CD14-positive monocyte (primary cell): ENCODE measurements at regions not wholly inside any gene's neighbourhood (a gene's known extent, or its start where the extent isn't known, plus 50 kb on each side); places are given as distances from the start of the nearest gene placed in this dataset.

Experiments
- DNase-seq, 3 donors: peaks; one replicate each; pipeline ENCODE4 v3.0.0-alpha.2; 2011 to 2022
- H2AFZ ChIP-seq: 2 replicates; pipeline ENCODE4 v1.6.0; 2012; ENCODE audit warnings: mild to moderate bottlenecking, low read depth, low read length, inconsistent platforms; ENCODE audit not compliant: insufficient read depth, poor library complexity, severe bottlenecking
- H3K27ac ChIP-seq, 2 donors: 1 replicate in 1 of 2; 2 replicates in 1 of 2; pipeline ENCODE4 v1.5.1; 2012 to 2013; ENCODE audit warnings: low read length in 2 of 2, control low read depth in 1 of 2, inconsistent platforms in 1 of 2, low read depth in 1 of 2, mild to moderate bottlenecking in 1 of 2
- H3K27me3 ChIP-seq, 2 donors: one replicate each; pipeline versions ENCODE4 v1.6.0 to v1.6.1; 2011 to 2013; ENCODE audit warnings: low read length in 2 of 2; ENCODE audit not compliant: control insufficient read depth in 2 of 2, insufficient read depth in 2 of 2
- H3K36me3 ChIP-seq, 2 donors: replicated peaks in 1 of 2; 1 replicate in 1 of 2; 2 replicates in 1 of 2; pipeline versions ENCODE4 v1.5.1 to v1.6.1; 2012 to 2013; ENCODE audit warnings: low read length in 2 of 2, control low read depth in 1 of 2, inconsistent platforms in 1 of 2, mild to moderate bottlenecking in 1 of 2; ENCODE audit not compliant: insufficient read depth in 2 of 2, control insufficient read depth in 1 of 2
- H3K4me1 ChIP-seq, 2 donors: 1 replicate in 1 of 2; 2 replicates in 1 of 2; pipeline versions ENCODE4 v1.5.1 to v1.6.1; 2012 to 2013; ENCODE audit warnings: low read length in 2 of 2, control low read depth in 1 of 2, inconsistent platforms in 1 of 2, mild to moderate bottlenecking in 1 of 2, moderate library complexity in 1 of 2; ENCODE audit not compliant: insufficient read depth in 2 of 2, control insufficient read depth in 1 of 2
- H3K4me2 ChIP-seq: replicated peaks from 2 replicates; pipeline ENCODE3; 2012; ENCODE audit warnings: low read length, moderate library complexity, mild to moderate bottlenecking; ENCODE audit not compliant: poor library complexity, severe bottlenecking; ENCODE audit errors: extremely low read depth
- H3K4me3 ChIP-seq, 3 experiments: fragments of 200-600 bp in 1 of 3; sonication (generic) in 1 of 3; replicated peaks in 1 of 3; 1 replicate in 2 of 3; 2 replicates in 1 of 3; pipeline ENCODE4 v1.5.1; 2011 to 2013; ENCODE audit warnings: low read length in 3 of 3, mild to moderate bottlenecking in 3 of 3, control low read depth in 2 of 3, low read depth in 2 of 3, inconsistent platforms in 1 of 3, moderate library complexity in 1 of 3
- H3K79me2 ChIP-seq: 2 replicates; pipeline ENCODE4 v1.6.0; 2012; ENCODE audit warnings: mild to moderate bottlenecking, control low read depth, inconsistent platforms, low read length, moderate library complexity; ENCODE audit not compliant: insufficient read depth
- H3K9ac ChIP-seq: 2 replicates; pipeline ENCODE4 v1.6.0; 2017; ENCODE audit warnings: low read length, mild to moderate bottlenecking; ENCODE audit not compliant: insufficient read depth, poor library complexity, severe bottlenecking
- H3K9me3 ChIP-seq, 2 donors: replicated peaks in 1 of 2; 1 replicate in 1 of 2; 2 replicates in 1 of 2; pipeline versions ENCODE4 v1.5.1 to v1.6.1; 2012 to 2013; ENCODE audit warnings: low read length in 2 of 2, control low read depth in 1 of 2; ENCODE audit not compliant: control insufficient read depth in 1 of 2, insufficient read depth in 1 of 2
- H4K20me1 ChIP-seq: 2 replicates; pipeline ENCODE4 v1.6.0; 2012; ENCODE audit warnings: mild to moderate bottlenecking, low read length, control low read depth, moderate library complexity; ENCODE audit not compliant: insufficient read depth
- H3K27ac Mint-ChIP-seq, 7 donors: one replicate each; pipeline ENCODE4 v1.8.0; 2020; ENCODE audit warnings: mild to moderate bottlenecking in 7 of 7, mixed read lengths in 7 of 7, moderate library complexity in 6 of 7, inconsistent platforms in 2 of 7
- H3K27me3 Mint-ChIP-seq, 3 donors: one replicate each; pipeline ENCODE4 v1.8.0; 2021 to 2022; ENCODE audit warnings: low read depth in 3 of 3, mild to moderate bottlenecking in 3 of 3, mixed read lengths in 3 of 3, moderate library complexity in 3 of 3, inconsistent platforms in 1 of 3
- H3K36me3 Mint-ChIP-seq, 2 donors: one replicate each; pipeline ENCODE4 v1.8.0; 2020; ENCODE audit warnings: mixed read lengths in 2 of 2, inconsistent platforms in 1 of 2, mild to moderate bottlenecking in 1 of 2
- H3K4me1 Mint-ChIP-seq: one replicate; pipeline ENCODE4 v1.8.0; 2020; ENCODE audit warnings: mild to moderate bottlenecking, mixed read lengths
- H3K4me3 Mint-ChIP-seq, 2 donors: one replicate each; pipeline ENCODE4 v1.8.0; 2020; ENCODE audit warnings: mild to moderate bottlenecking in 2 of 2, mixed read lengths in 2 of 2, moderate library complexity in 1 of 2
- H3K9me3 Mint-ChIP-seq, 7 donors: one replicate each; pipeline ENCODE4 v1.8.0; 2020 to 2022; ENCODE audit warnings: mixed read lengths in 7 of 7, mild to moderate bottlenecking in 6 of 7, moderate library complexity in 6 of 7, inconsistent platforms in 2 of 7
- WGBS: methylation state at CpG from one replicate; pipeline ENCODE4 v1.1.5; 2013; ENCODE audit warnings: missing lambda C conversion rate; ENCODE audit not compliant: insufficient coverage; 5-methylcytosine and 5-hydroxymethylcytosine counted together
- intact Hi-C, 2 donors: fragments of 100-400 bp; cut with micrococcal nuclease; formaldehyde crosslinking; loops; one replicate each; pipeline versions ENCODE4 v1.15.0 to v1.15.1; 2023
- TF ChIP-seq, protein P1 (sequence below): fragments of 200-600 bp; IDR thresholded peaks from one replicate; pipeline ENCODE4 v1.8.0; 2022; ENCODE audit warnings: antibody characterized with exemption, mild to moderate bottlenecking

DNA sequence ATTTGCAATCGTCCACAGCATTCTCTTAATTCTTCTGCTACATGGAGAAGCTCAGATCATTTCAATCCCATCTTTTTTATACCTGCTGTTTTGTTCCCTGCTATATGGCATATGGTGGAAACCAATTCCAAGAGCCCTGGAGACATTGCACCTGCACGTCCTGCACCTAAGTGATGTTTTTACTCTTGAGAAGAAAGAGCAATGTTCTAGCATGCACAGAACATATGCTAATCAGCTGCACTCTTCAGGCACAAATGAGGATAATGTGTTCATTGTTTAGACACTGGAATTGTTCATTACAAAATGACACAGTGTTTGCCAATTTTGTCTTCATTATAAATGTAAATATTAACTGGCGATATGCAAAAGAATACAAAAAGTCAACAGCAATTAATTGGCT lies 935.8 kb downstream of the TLE4 start:
- no peaks in the 10 kb centered on the region for H3K36me3 Mint-ChIP-seq
- H2AFZ ChIP-seq = no peak overlapping the region
- H3K4me1 Mint-ChIP-seq = no peaks in the 10 kb centered on the region
- TF ChIP-seq, protein P1, sequence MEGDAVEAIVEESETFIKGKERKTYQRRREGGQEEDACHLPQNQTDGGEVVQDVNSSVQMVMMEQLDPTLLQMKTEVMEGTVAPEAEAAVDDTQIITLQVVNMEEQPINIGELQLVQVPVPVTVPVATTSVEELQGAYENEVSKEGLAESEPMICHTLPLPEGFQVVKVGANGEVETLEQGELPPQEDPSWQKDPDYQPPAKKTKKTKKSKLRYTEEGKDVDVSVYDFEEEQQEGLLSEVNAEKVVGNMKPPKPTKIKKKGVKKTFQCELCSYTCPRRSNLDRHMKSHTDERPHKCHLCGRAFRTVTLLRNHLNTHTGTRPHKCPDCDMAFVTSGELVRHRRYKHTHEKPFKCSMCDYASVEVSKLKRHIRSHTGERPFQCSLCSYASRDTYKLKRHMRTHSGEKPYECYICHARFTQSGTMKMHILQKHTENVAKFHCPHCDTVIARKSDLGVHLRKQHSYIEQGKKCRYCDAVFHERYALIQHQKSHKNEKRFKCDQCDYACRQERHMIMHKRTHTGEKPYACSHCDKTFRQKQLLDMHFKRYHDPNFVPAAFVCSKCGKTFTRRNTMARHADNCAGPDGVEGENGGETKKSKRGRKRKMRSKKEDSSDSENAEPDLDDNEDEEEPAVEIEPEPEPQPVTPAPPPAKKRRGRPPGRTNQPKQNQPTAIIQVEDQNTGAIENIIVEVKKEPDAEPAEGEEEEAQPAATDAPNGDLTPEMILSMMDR = no peak
- no peaks in the 10 kb centered on the region for H3K27me3 Mint-ChIP-seq
- no CpG with 5 or more reads among the region's 3 CpGs for WGBS
- H3K79me2 ChIP-seq = no peaks in the 10 kb centered on the region
- H3K4me3 ChIP-seq = no peak overlapping the region
- H3K4me1 ChIP-seq = no peaks in the 10 kb centered on the region
- H3K27ac ChIP-seq = no peak overlapping the region
- H3K9ac ChIP-seq = no peak overlapping the region
- intact Hi-C loops = loop anchor here in 1 of 2 donors (10.0 kb wide), 1 partner anchor 113 kb away; no protein-coding TSS in a partner anchor
- no peak for DNase-seq
- H3K4me3 Mint-ChIP-seq = no peak overlapping the region
- peaks cover 0 to 2% (median 0%) of the 10 kb centered on the region in 7 donors for H3K9me3 Mint-ChIP-seq
- H3K9me3 ChIP-seq = no peaks in the 10 kb centered on the region
- no peaks in the 10 kb centered on the region for H3K36me3 ChIP-seq
- no peaks in the 10 kb centered on the region for H4K20me1 ChIP-seq
- H3K4me2 ChIP-seq = no peak overlapping the region
- no peak overlapping the region for H3K27ac Mint-ChIP-seq
- no peaks in the 10 kb centered on the region for H3K27me3 ChIP-seq

DNA sequence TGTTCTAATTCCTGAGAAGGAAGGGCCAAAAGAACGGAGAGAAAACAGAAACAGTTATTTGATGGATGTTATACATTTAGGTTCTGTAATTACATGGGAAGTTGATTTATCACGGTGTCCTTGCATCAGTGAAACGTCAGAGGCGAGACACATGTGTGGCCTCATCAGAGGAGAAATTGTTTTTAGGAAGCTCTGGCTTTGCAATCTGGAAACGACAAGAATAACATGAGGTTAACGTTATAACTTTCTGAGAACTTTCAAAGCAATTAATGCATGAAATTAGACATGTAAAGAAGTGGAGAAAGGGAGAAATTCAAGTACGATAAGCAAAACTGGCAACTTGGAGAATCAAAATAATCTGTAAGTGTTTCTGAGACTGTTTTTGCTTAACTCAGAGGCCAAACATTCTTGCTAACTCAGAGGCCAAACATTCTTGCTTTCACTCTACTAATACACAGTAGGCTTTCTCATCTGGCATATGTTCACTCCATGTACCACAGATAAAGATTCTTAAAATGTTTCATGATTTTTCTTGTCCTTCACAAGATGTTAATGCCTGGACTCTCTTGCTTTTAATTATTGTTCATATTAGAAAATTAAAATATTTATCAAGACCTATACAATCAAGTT lies 933.0 kb downstream of the TLE4 start:
- H3K27me3 Mint-ChIP-seq = no peaks in the 10 kb centered on the region
- Histone ChIP-seq H3K4me3 (no peak overlapping the region), H3K79me2 (no peaks in the 10 kb centered on the region), H3K9ac (no peak overlapping the region), H4K20me1 (no peaks in the 10 kb centered on the region), H3K9me3 (no peaks in the 10 kb centered on the region), H3K4me1 (no peaks in the 10 kb centered on the region), H3K27me3 (no peaks in the 10 kb centered on the region), H3K27ac (no peak overlapping the region), H2AFZ (no peak overlapping the region), H3K36me3 (no peaks in the 10 kb centered on the region), H3K4me2 (no peak overlapping the region)
- no peak for DNase-seq
- H3K27ac Mint-ChIP-seq = no peak overlapping the region
- no peaks in the 10 kb centered on the region for H3K36me3 Mint-ChIP-seq
- H3K4me1 Mint-ChIP-seq = no peaks in the 10 kb centered on the region
- 80% methylated on average over 6 of the region's 7 CpGs for WGBS
- TF ChIP-seq, protein P1 = no peak
- H3K4me3 Mint-ChIP-seq = no peak overlapping the region
- peaks cover 0 to 5% (median 2%) of the 10 kb centered on the region in 7 donors for H3K9me3 Mint-ChIP-seq
- intact Hi-C loops = loop anchor here in 1 of 2 donors (10.0 kb wide), 1 partner anchor 110 kb away; no protein-coding TSS in a partner anchor
